Thymus (tissue), 11 donors: ENCODE measurements at regions not wholly inside any gene's neighbourhood (a gene's known extent, or its start where the extent isn't known, plus 50 kb on each side); places are given as distances from the start of the nearest gene placed in this dataset.
"Not testable (repeated sequence)": the region's sequence is repeated elsewhere in the genome, so short reads cannot be mapped to it uniquely, and the experiment has no call there.

Source experiments
- DNase-seq, 9 donors: peaks; one replicate each; pipeline ENCODE4 v3.0.0-alpha.2; 2013; ENCODE audit warnings: low spot score in 9 of 9, low read depth in 6 of 9, missing footprints in 1 of 9
- H3K27ac ChIP-seq, 2 donors: one replicate each; pipeline ENCODE4 v1.5.1; 2013; ENCODE audit warnings: control low read depth in 1 of 2, low read depth in 1 of 2, low read length in 1 of 2, mild to moderate bottlenecking in 1 of 2, moderate library complexity in 1 of 2
- H3K27me3 ChIP-seq, 2 donors: one replicate each; pipeline ENCODE4 v1.5.1; 2013; ENCODE audit warnings: low read length in 1 of 2; ENCODE audit not compliant: control insufficient read depth in 2 of 2, insufficient read depth in 1 of 2
- H3K36me3 ChIP-seq, 2 donors: one replicate each; pipeline ENCODE4 v1.5.1; 2013; ENCODE audit warnings: low read length in 1 of 2, mild to moderate bottlenecking in 1 of 2, moderate library complexity in 1 of 2; ENCODE audit not compliant: control insufficient read depth in 2 of 2, insufficient read depth in 2 of 2
- H3K4me1 ChIP-seq, 2 donors: one replicate each; pipeline ENCODE4 v1.5.1; 2013; ENCODE audit warnings: low read length in 2 of 2; ENCODE audit not compliant: control insufficient read depth in 2 of 2, insufficient read depth in 2 of 2
- H3K4me3 ChIP-seq, 2 donors: one replicate each; pipeline ENCODE4 v1.5.1; 2013; ENCODE audit warnings: low read length in 2 of 2, control low read depth in 1 of 2, mild to moderate bottlenecking in 1 of 2
- H3K9me3 ChIP-seq, 2 donors: one replicate each; pipeline ENCODE4 v1.5.1; 2013; ENCODE audit warnings: low read length in 1 of 2, mild to moderate bottlenecking in 1 of 2; ENCODE audit not compliant: control insufficient read depth in 2 of 2, insufficient read depth in 1 of 2
- WGBS: extraction: QIAGEN DNeasy Blood & Tissue Kit; methylation state at CpG from one replicate; pipeline ENCODE4 v1.1.7; 2013; 5-methylcytosine and 5-hydroxymethylcytosine counted together
- donor health status: healthy.

- DNase-seq: no peak
Observed at GRCh38 chr3:65004306-65004705, 316.5 kb upstream of the ADAMTS9 start.

GRCh38 chr3:65001119-65001518 lies 313.3 kb upstream of the ADAMTS9 start:
- not testable (repeated sequence) for H3K4me3 ChIP-seq, H3K9me3 ChIP-seq, H3K4me1 ChIP-seq, H3K27me3 ChIP-seq, DNase-seq, H3K27ac ChIP-seq, H3K36me3 ChIP-seq
- 93% methylated on average over 4 of the region's 4 CpGs for WGBS

More at GRCh38 chr3:65004306-65004705, 316.5 kb upstream of the ADAMTS9 start:
- 19% methylated on average over 1 of the region's 1 CpG for WGBS
- Histone ChIP-seq H3K36me3 (no peaks in the 10 kb centered on the region), H3K27ac (no peak overlapping the region), H3K4me3 (no peak overlapping the region), H3K27me3 (no peaks in the 10 kb centered on the region), H3K9me3 (no peaks in the 10 kb centered on the region), H3K4me1 (no peaks in the 10 kb centered on the region)

- H3K4me1 ChIP-seq: peaks cover 0 to 12% of the 10 kb centered on the region in 2 donors
- no peak for DNase-seq
- no peaks in the 10 kb centered on the region for H3K36me3 ChIP-seq
- no peak overlapping the region for H3K27ac ChIP-seq
- H3K4me3 ChIP-seq: no peak overlapping the region
- H3K27me3 ChIP-seq: no peaks in the 10 kb centered on the region
- H3K9me3 ChIP-seq: no peaks in the 10 kb centered on the region
Observed at GRCh38 chr3:64998317-64998716, 310.5 kb upstream of the ADAMTS9 start.

- Histone ChIP-seq H3K9me3 (no peaks in the 10 kb centered on the region), H3K36me3 (no peaks in the 10 kb centered on the region), H3K27me3 (no peaks in the 10 kb centered on the region), H3K27ac (peak overlapping the region in 1 of 2 donors; percentile 83), H3K4me3 (no peak overlapping the region), H3K4me1 (peaks cover 0 to 19% of the 10 kb centered on the region in 2 donors)
- 48% methylated on average over 9 of the region's 9 CpGs for WGBS
- no peak for DNase-seq
Observed at GRCh38 chr3:64995857-64996551, 308.2 kb upstream of the ADAMTS9 start.

GRCh38 chr3:64993781-64994180 lies 306.0 kb upstream of the ADAMTS9 start:
- Histone ChIP-seq H3K4me1 (peaks cover 0 to 19% of the 10 kb centered on the region in 2 donors), H3K27me3 (no peaks in the 10 kb centered on the region), H3K4me3 (no peak overlapping the region), H3K36me3 (no peaks in the 10 kb centered on the region), H3K27ac (no peak overlapping the region), H3K9me3 (no peaks in the 10 kb centered on the region)
- WGBS: 94% methylated on average over 6 of the region's 6 CpGs
- no peak for DNase-seq

- Histone ChIP-seq H3K36me3 (no peaks in the 10 kb centered on the region), H3K4me3 (no peak overlapping the region), H3K4me1 (peaks cover 0 to 19% of the 10 kb centered on the region in 2 donors), H3K9me3 (no peaks in the 10 kb centered on the region), H3K27ac (no peak overlapping the region), H3K27me3 (no peaks in the 10 kb centered on the region)
- peak in 1 of 9 donors; percentile 9 for DNase-seq
- WGBS: 88% methylated on average over 7 of the region's 7 CpGs
Observed at GRCh38 chr3:64992530-64993285, 304.9 kb upstream of the ADAMTS9 start.

GRCh38 chr3:64988188-64988587 lies 300.4 kb upstream of the ADAMTS9 start:
- no peak for DNase-seq
- Histone ChIP-seq H3K27ac (no peak overlapping the region), H3K36me3 (no peaks in the 10 kb centered on the region), H3K4me1 (peaks cover 0 to 7% of the 10 kb centered on the region in 2 donors), H3K9me3 (peaks cover 0 to 1% of the 10 kb centered on the region in 2 donors), H3K27me3 (no peaks in the 10 kb centered on the region), H3K4me3 (no peak overlapping the region)
- 62% methylated on average over 3 of the region's 3 CpGs for whole genome bisulfite sequencing

GRCh38 chr3:64987726-64988125 lies 299.9 kb upstream of the ADAMTS9 start:
- no peak for DNase-seq
- Histone ChIP-seq H3K27ac (no peak overlapping the region), H3K36me3 (no peaks in the 10 kb centered on the region), H3K4me3 (no peak overlapping the region), H3K9me3 (peaks cover 0 to 1% of the 10 kb centered on the region in 2 donors), H3K27me3 (no peaks in the 10 kb centered on the region), H3K4me1 (peaks cover 0 to 4% of the 10 kb centered on the region in 2 donors)
- 93% methylated on average over 1 of the region's 1 CpG for WGBS

- H3K4me3 ChIP-seq: no peak overlapping the region
- no peaks in the 10 kb centered on the region for H3K27me3 ChIP-seq
- 84% methylated on average over 2 of the region's 2 CpGs for WGBS
- no peak overlapping the region for H3K27ac ChIP-seq
- no peak for DNase-seq
- H3K9me3 ChIP-seq: peaks cover 0 to 1% of the 10 kb centered on the region in 2 donors
- H3K36me3 ChIP-seq: no peaks in the 10 kb centered on the region
- H3K4me1 ChIP-seq: no peaks in the 10 kb centered on the region
Observed at GRCh38 chr3:64985072-64985471, 297.3 kb upstream of the ADAMTS9 start.
